Stimulated activated CD4-positive, alpha-beta T cell treated with anti-CD3 and anti-CD28 coated beads, Interleukin-2, amount 100 ng/mL, for 24 hours (primary cell): ENCODE measurements at regions not wholly inside any gene's neighbourhood (a gene's known extent, or its start where the extent isn't known, plus 50 kb on each side); places are given as distances from the start of the nearest gene placed in this dataset.

Experiments
- DNase-seq, 2 donors: peaks; one replicate each; pipeline ENCODE4 v3.0.0-alpha.2; 2020

DNA sequence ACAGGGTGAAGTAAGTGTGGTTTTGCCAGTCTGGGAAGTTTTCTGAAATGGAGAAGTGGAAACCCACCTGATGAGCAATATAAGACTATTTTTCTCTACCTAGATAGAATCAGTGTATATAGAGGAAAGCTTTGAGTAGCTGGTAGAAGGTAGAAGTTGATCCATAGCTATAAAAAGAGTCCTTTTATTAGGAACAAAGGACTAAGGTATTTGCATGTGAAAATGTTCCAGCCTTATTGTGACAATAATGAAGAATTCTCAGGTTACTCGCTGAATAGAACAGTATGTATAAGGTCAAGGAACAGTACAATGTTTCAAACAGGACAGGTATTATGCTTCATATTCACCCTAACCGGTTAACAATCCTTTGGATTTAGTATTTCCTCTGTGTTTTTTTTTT is 972.2 kb downstream of the OTOL1 start:
- DNase-seq: no peak

DNA sequence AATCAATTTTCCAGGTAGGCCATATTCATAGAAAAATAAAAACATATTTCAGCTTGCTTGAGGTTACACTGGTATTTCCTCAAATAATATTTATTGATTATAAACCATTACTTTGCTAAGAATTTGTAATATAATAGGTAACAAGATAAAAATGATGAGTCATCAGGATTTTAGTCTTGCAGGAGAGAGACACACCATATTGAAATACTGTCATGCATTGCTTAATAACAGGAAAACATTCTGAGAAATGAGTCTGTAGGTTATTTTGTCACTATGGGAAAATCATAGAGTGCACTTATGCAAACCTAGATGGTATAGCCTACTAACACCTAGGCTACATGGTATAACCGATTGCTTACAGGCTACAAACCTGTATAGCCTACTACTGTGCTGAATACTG is 990.5 kb downstream of the OTOL1 start:
- no peak for DNase-seq

DNA sequence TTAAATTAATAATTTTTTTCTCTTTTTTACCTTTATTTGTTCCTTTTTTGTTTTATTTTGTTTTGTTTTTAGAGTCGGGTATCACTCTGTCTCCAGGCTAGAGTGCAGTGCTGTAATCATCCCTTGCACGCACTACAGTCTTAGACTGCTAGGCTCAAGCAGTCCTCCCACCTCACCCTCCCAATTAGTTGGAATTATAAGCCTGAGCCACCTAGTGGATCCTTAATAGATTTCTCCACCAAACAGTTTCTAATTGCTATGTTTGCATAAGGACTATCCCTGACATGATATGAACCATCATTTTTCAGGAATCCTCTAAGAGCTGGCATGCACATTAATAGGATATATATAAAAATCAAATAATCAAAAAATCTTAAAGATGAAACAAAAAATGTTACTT is 993.2 kb downstream of the OTOL1 start:
- DNase-seq: no peak

DNA sequence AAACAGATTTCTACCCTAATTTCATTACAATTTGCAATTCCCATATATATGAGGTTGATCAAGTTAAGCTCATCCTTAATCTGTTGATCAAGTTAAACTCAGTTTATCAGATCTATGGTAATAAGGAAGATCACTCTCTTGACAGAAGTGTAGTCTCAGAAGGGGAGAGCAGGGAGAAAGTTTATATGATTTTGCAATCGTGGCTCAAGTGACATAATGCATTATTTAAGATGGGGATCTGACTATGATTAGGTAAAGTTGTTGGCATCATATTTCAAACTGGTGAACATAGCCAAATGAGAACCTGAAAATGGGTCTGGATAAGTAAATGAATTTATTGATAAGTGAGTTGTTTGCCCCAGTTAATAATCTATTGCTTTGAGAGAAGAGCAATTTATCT is 995.3 kb downstream of the OTOL1 start:
- no peak for DNase-seq

DNA sequence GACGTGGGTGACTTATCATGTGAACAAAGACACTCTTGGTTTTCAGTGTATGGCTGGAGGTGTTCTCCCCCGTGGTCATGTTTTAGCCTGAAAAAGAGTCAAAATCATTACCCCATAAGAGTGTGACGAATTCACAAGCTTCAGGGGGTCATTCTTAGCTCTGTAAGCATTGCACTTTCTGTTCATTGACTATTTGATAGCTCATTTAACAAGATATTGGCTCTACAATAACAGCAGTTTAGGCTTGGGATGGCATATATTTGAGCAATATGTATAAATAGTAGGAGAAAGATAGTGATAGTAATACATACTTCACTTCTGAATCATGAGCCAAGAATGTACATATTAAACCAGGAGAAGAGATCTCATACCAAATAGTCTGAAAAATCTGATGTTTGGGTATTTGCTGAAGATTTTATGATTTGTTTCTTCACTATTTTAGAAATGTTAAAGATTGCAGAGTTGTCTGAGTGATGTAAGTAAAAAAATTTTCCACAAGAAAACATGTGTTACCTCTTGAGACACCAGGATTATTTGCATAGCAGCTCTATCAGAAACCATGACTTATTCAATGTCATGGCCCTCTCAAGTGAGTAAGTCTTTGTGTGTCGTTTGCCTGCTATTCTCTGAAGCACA is 996.0 kb downstream of the OTOL1 start:
- DNase-seq: no peak

DNA sequence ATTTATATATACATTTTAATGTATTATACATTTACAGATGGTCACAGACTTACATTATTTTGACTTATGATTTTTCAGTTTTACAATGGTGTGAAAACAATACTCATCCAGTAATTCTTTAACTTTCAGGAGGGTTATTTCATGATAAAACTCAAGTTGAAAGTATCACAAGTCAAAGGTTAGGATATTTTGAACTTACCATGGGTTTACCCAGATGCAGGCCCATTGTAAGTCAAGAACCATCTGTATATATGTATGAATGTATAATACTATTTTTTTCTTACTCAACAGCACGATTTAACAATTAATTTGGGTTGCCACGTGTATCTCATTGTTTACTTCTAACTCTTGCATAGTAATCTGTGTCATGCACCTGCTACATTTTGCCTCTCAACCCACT is 1002.0 kb downstream of the OTOL1 start:
- no peak for DNase-seq

DNA sequence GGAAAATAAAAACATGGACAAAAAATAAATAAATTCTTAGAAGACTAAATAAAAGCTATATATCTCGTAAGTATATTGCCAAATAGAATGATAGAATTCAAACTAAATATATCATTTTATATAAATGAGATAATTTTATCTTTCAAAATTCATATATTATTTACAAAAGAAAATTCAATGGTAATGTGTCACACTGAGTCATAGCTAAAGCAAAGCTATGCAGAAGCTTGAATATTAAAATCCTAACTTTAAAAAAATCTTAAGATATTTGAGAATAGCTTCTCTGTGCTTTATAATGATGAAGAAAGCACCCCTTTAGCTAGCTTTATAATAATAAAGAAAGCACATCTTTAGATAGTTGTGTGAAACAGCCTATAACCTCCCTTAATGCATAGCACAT is 1010.8 kb downstream of the OTOL1 start:
- no peak for DNase-seq

DNA sequence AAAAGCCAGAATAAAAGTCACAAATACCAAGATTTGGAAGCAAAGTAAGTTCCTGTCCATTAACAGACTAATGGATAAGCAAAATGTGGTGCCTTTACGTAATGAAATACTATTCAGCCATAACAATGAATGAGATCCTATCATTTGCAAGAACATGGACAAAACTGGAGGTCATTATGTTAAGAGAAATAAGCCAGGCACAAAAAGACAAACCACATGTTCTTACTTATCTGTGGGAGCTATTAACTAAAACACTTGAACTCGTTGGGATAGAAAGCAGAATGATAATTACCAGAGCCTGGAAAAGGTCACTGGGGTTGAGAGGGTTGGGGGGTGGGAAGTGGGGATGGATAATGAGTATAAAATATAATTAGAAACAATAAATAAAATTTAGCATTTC is 1015.9 kb downstream of the OTOL1 start:
- no peak for DNase-seq

DNA sequence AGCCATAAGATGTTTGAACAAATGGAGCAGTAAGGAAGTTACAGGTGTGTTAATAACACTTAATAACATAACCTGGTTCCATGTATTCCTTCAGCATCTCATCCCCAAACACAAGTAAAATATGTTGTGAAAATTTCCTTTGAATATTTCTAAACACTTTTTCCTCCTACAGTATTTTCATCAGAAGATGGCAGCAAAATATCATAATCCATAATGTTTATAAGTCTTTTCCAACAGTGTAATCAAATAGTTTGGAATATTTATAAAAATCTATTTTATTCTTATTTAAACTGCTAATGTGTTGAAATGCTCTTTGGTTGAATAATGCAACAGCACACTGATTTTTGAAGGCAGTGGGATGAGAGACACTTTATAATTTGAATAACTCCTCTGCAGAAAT is 1020.5 kb downstream of the OTOL1 start:
- no peak for DNase-seq

DNA sequence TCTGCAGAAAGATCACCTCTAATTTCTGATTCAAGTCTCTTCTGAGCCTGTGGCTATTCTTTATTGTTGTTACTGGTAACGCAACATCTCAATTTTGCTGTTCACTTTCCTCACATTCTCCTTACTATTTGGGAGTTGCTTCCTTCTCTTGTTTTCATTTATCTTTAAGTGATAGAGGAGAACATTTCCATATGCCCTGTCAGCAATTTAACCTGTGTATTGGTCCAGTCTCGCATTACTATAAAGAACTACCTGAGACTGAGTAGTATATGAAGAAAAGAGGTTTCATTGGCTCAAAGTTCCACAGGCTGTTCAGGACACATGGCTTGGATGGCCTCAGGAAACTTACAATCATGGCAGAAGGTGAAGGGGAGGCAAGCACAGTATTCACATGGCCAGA is 1025.1 kb downstream of the OTOL1 start:
- no peak for DNase-seq

DNA sequence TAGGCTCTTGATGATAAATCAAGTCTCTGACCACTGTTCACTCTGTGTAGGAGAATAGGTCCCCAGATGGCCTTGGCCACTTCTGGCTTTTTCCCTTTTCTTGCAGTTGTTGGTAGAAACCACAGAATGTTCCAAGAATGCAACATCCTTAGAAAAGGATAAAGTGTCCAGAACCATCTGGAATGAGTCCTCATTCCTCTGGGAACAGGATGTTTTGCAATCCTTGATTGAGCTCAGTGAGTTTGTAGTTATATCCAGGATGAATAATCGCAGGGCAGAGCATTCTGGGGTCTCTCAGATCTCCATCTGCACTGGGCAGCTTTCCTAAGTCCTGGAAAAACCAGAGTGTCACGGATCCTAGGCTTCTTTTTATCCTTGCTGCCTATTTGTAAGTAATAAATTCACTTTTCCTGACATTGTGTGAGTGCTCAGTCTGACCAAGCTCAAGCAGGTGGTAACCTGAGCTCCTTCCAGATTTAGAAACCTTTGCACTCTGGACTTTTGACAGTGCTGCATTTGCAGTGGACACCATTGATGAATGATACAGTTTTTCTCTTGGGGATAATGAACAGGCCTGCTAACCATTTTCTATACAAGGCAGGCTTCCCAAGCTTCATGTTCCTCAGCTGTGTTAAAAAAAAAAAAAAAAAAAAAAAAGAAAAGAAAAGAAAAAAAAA is 1028.6 kb downstream of the OTOL1 start:
- DNase-seq: no peak

DNA sequence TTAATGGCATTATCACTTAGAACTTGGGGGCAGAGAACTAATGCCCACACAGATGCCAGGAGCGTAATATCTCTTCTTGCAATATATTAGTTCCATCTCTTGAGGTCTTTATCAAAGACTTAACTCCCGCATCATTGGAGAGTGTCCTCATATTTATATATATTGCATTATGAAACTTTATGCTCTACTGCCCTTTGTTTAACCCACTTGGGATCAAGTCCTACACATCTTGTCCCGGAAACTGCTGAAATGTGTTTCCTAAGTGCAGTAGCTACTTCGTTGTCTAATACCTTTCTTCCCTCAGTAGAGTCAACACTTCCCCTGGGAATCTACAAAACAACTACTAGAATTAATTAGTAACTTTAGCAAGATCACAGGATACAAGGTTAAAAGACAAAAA is 1029.2 kb downstream of the OTOL1 start:
- DNase-seq: no peak

DNA sequence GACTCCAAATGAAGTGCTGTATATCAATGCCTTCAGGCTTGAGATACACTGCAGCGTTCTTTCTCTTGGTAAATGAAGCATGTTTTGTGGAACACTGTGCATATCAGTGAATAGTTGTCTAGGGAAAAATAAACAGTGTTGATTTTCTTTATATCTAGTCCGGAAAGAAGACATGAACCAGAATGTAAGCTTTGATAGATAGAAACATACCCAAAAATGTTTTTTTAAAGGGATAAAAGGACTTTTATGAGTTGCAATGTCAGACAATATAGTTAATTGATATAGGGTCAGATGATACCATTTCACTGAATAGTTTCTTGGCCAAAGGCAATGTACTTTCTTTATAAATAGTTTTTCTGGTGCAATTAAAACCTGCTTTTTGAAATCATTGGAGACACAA is 1037.8 kb downstream of the OTOL1 start:
- no peak for DNase-seq

DNA sequence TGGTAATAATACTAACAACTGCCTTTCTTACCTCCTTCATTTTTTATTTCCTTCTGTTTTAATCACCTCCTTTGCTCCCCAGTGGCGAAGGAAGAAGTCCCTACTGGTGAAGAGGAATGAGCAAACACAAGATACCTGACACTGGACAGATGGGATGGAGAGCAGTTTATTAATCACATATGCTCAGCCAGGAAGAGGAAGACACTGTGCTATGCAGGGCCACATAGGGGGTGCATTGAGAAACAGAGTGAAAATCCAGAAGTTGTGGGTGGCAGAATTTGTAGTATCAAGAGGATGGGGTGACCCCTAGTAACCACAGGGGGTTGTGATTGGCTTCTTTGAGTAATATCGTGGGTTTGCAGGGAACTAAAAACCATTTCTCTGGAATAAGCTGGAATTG is 1041.9 kb downstream of the OTOL1 start:
- no peak for DNase-seq

DNA sequence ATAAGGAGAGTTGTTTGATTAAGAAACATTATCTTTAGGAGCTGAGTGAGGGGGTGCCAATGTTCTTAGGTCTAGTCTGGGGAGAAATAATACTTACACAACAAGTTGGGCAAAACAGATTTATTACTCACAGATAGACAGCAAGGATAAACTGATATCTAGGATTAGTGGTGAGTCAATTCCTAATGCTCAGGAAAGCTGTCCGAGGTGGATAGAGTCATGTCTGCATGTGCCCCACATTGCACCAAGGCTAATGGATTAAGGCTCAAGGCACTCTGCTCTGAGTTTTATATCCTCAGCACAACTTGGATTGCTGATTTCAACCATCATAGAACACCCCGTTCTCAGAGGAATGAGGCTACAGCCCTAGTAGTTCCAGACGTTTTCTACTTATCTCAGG is 1042.3 kb downstream of the OTOL1 start:
- no peak for DNase-seq

DNA sequence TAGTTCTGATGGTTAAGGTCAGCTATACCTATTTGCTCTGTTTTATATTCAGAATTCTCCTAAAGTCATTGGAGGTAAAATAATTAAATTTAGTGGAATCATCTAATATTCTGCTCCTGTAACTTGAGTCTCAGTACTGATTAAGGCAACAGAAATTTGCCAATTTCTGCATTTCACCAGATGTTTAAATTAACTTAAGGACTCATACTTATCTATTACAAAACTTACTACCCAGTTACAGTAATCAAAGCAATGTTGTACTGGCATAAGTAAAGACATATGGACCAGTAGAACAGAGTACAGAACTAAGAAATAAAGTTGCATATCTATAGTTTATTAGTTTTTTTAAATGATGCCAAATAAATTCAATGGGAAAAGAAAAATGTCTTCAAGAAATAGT is 1043.8 kb downstream of the OTOL1 start:
- no peak for DNase-seq

DNA sequence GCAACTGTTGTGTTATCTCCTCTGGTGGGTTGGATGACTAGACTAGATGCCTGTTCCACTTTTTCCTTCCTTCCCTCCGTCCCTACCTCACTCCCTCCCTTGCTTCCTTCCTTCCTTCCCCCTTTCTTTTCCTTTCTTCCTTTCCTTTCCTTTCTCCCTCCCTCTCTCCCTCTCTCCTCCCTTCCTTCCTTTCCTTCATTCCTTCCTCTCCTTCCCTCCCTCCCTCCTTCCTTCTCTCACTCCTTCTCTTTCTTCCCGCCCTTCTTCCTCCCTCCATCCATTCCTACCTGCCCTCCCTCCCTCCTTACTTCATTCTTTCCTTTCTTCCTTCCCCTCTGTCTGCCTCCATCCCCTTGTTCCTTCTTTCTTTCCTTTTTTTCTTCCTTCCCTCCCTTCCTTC is 1045.3 kb downstream of the OTOL1 start:
- no peak for DNase-seq

DNA sequence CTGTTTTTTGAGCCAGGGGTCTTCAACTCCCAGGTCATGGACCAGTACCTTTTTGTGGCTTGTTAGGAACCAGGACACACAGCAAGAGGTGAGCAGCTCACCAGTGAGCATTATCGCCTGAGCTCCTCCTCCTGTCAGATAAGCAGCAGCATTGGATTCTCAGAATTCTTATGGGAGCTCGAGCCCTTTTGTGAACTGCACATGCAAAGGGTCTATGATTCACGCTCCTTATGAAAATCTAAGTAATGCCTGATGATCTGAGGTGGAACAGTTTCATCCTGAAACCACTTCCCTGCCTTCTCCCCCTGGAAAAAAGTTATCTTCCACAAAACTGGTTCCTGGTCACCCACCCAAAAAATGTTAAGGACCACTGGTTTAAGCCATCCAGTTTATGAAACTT is 1047.6 kb downstream of the OTOL1 start:
- DNase-seq: no peak

DNA sequence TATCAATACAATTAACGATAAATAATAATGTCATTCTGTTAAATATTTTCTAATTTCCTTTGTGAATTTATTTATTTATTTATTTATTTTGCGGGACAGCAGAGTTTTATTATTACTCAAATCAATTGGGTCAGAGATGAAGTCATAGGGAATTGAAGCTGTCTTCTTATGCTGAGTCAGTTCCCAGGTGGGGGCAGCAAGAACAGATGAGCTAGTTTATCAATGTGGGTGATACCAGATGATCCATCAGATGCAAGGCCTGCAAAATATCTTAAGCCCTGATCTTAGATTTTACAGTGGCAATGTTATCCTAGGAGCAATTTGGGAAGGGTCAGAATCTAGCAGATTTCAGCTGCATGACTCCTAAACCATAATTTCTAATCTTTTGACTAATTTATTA is 1050.3 kb downstream of the OTOL1 start:
- DNase-seq: no peak

DNA sequence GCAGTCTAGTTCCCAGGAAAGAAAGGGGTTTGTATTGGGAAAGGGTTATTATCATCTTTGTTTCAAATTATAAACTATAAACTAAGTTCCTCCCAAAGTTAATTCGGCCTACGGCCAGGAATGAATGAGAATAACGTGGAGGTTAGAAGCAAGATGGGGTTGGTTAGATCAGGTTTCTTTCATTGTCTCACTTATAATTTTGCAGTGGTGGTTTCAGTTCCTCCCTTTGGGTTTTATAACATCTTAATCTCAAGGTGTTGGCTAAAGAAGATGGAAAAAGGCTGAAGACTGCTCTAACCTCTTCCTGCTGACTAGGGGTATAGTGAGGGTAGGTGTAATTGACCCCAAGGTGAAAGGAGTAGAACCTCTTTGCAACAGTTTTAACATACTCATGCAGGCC is 1050.7 kb downstream of the OTOL1 start:
- DNase-seq: no peak

DNA sequence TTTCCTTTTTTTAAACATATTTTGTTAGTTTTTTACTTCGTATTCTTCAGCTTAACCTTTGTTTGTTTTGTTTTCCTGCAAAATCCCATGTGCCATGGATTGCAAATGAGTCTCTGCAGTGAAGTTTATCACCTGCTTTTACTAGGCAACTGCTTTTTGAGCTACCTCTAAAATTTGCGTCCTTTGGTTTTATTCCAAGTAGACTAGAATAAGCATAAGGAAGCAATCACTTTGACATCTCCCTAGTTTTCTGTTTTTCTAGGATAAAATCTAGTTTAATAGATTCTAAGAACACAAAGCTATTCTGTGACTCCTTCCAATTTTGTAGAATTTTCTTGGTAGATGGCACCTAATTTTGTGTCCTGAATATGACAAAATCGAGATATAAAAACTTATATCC is 1059.2 kb downstream of the OTOL1 start:
- DNase-seq: no peak

DNA sequence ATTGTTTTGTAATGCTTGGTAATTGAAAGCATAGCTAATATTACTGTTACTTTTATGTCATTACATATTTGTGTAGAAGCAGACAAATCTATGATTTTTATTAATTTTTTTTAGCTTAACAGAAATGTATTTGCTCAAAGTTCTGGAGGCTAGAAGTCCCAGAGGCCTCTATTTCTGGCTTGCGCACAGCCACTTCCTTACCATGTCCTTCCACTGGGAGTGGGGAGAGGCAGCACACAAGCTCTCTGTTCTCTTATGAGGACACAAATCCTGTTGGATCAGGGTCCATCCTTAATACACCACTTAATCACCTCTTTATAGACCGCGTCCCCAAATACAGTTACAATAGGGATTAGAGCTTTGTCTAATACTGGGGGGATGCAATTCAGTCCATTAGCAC is 1061.4 kb downstream of the OTOL1 start:
- DNase-seq: no peak

DNA sequence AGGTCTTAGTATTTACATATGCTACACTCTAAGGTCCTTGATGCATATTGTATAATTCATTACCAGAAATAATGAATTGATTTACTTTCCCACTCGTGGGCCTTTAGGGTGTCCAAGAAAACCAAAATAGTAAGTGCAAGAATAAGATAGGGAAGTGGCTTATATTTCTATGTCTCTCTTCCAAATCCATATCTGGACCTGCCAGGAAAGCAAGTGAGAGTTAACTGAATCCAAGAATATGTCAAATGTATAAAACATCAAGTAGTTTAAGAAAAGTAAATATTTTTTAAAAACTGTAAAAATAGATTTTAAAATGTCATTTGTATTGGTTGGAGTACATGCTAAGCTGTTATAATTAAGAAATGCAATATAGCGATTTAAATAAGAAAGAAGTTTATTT is 1072.1 kb downstream of the OTOL1 start:
- no peak for DNase-seq

DNA sequence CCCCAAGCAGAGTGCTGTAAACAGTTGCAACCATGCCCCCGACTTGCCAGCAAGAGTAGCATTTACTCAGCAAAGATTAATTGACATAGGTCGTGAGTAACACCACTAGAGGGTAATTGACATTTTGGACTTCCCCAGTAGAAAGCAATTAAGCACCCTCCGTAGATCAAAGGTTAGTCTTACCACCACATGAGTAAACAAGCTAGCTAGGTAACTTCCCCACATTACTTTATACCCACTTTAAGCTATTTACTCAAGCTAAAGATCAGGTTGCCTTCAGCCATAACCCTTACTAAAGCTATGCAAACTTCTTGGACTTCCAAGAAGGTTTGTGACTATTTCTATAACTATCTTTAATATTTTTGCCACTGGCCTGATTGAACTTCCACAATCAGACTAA is 1072.7 kb downstream of the OTOL1 start:
- DNase-seq: no peak

DNA sequence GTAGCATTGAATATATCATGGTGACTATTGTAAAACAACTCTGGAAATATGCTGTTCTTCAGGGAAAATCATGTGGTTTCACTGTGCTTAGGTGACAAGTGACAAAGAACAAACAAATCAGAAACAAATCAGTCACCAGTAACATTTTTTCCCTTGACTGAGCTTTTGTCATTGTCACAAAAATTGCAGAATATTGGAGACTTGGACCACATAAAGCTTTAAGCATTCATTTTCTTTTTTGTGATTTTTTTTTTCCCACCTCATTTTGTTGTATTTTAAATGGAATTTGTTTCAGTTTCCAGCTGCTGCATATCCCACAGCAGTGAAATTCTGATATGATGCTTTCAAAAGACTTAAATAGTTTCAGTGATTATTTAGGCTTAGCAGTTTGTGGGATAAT is 1088.4 kb downstream of the OTOL1 start:
- DNase-seq: no peak
